ENCODE measurements at regions not wholly inside any gene's neighbourhood (a gene's known extent, or its start where the extent isn't known, plus 50 kb on each side); places are given as distances from the start of the nearest gene placed in this dataset.

DNA sequence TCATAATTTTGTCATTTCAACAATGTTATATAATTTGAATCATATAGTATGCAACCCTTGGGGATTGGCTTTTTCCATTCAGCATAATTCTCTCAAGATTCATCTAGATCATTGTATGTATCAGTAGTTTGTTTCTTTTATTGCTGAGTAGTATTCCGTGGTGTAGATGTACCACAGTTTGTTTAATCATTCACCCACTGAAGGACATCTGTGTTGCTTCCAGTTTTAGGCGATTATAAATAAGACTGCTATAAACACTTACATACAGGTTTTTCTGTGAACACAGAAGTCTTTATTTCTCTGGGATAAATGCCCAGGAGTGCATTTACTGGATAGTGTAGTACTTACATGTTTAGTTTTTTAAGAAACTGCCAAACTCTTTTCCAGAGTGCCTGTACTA is 374.1 kb downstream of the DEPDC1B start:
- no peak overlapping the region for H3K27ac Mint-ChIP-seq (ENCODE audit: low read depth, unreplicated experiment)
- intact Hi-C loops (cut with micrococcal nuclease): no loop called here
- TF ChIP-seq, protein P1, sequence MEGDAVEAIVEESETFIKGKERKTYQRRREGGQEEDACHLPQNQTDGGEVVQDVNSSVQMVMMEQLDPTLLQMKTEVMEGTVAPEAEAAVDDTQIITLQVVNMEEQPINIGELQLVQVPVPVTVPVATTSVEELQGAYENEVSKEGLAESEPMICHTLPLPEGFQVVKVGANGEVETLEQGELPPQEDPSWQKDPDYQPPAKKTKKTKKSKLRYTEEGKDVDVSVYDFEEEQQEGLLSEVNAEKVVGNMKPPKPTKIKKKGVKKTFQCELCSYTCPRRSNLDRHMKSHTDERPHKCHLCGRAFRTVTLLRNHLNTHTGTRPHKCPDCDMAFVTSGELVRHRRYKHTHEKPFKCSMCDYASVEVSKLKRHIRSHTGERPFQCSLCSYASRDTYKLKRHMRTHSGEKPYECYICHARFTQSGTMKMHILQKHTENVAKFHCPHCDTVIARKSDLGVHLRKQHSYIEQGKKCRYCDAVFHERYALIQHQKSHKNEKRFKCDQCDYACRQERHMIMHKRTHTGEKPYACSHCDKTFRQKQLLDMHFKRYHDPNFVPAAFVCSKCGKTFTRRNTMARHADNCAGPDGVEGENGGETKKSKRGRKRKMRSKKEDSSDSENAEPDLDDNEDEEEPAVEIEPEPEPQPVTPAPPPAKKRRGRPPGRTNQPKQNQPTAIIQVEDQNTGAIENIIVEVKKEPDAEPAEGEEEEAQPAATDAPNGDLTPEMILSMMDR (IDR thresholded peaks at IDR 0.05; ENCODE audit: unreplicated experiment): no peak
- POLR2A ChIA-PET: no interaction called here
- peaks cover 7% of the 10 kb centered on the region for H3K9me3 Mint-ChIP-seq (ENCODE audit: unreplicated experiment)
- CTCF ChIA-PET: no interaction called here
- H3K4me1 Mint-ChIP-seq (ENCODE audit: insufficient read depth, unreplicated experiment): no peaks in the 10 kb centered on the region
- no peak for DNase-seq (ENCODE audit: unreplicated experiment)
- no peaks in the 10 kb centered on the region for H3K36me3 Mint-ChIP-seq (ENCODE audit: insufficient read depth, unreplicated experiment)
- BruUV-seq (replicated peaks): no TSS peak
- H3K27me3 Mint-ChIP-seq (ENCODE audit: insufficient read depth, unreplicated experiment): peaks cover 58% of the 10 kb centered on the region
- H3K4me3 Mint-ChIP-seq (ENCODE audit: unreplicated experiment): no peak overlapping the region

DNA sequence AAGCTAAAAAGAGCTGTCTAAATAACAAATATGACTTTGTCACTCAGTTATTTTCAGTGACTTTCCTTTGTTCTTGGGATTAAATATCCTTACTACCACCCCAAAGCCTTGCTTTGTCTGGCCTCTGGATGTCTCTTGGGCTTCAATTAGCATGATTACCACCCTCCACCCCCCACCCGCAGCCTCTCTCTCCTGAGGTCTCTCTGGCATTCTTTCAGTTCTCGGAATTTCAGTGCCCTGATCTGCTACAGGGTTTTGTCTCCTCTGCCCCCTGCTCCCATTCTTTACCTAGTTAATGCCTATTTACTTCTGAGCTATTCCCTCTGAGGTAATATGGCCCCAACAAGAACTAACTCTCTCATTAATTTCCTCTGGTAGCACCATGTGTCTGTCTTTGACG is 376.4 kb downstream of the DEPDC1B start:
- CTCF ChIA-PET: interaction anchor here (0.6 kb wide), 1 partner anchor 19 kb away, joined by 3 read pairs; no protein-coding TSS in a partner anchor
- H3K9me3 Mint-ChIP-seq (ENCODE audit: unreplicated experiment): peaks cover 7% of the 10 kb centered on the region
- intact Hi-C loops (cut with micrococcal nuclease): no loop called here
- POLR2A ChIA-PET: interaction anchor here (0.6 kb wide), 1 partner anchor 129 kb away, joined by 3 read pairs; no protein-coding TSS in a partner anchor
- TF ChIP-seq, protein P1 (IDR thresholded peaks at IDR 0.05; ENCODE audit: unreplicated experiment): no peak
- peaks cover 47% of the 10 kb centered on the region for H3K27me3 Mint-ChIP-seq (ENCODE audit: insufficient read depth, unreplicated experiment)
- H3K4me3 Mint-ChIP-seq (ENCODE audit: unreplicated experiment): no peak overlapping the region
- no peak for DNase-seq (ENCODE audit: unreplicated experiment)
- no peaks in the 10 kb centered on the region for H3K36me3 Mint-ChIP-seq (ENCODE audit: insufficient read depth, unreplicated experiment)
- BruUV-seq (replicated peaks): no TSS peak
- H3K27ac Mint-ChIP-seq (ENCODE audit: low read depth, unreplicated experiment): no peak overlapping the region
- no peaks in the 10 kb centered on the region for H3K4me1 Mint-ChIP-seq (ENCODE audit: insufficient read depth, unreplicated experiment)

GRCh38 chr5:60312098-60312497 is 387.9 kb downstream of the DEPDC1B start:
- ChIA-PET CTCF (no interaction called here), POLR2A (no interaction called here)
- TF ChIP-seq, protein P1 (IDR thresholded peaks at IDR 0.05; ENCODE audit: unreplicated experiment): no peak
- DNase-seq (ENCODE audit: unreplicated experiment): no peak
- intact Hi-C loops (cut with micrococcal nuclease): no loop called here
- H3K27ac Mint-ChIP-seq (ENCODE audit: low read depth, unreplicated experiment): no peak overlapping the region
- no peaks in the 10 kb centered on the region for H3K36me3 Mint-ChIP-seq (ENCODE audit: insufficient read depth, unreplicated experiment)
- BruUV-seq (replicated peaks): no TSS peak
- peaks cover 64% of the 10 kb centered on the region for H3K27me3 Mint-ChIP-seq (ENCODE audit: insufficient read depth, unreplicated experiment)
- no peaks in the 10 kb centered on the region for H3K4me1 Mint-ChIP-seq (ENCODE audit: insufficient read depth, unreplicated experiment)
- no peak overlapping the region for H3K4me3 Mint-ChIP-seq (ENCODE audit: unreplicated experiment)
- peaks cover under 1% of the 10 kb centered on the region for H3K9me3 Mint-ChIP-seq (ENCODE audit: unreplicated experiment)

DNA sequence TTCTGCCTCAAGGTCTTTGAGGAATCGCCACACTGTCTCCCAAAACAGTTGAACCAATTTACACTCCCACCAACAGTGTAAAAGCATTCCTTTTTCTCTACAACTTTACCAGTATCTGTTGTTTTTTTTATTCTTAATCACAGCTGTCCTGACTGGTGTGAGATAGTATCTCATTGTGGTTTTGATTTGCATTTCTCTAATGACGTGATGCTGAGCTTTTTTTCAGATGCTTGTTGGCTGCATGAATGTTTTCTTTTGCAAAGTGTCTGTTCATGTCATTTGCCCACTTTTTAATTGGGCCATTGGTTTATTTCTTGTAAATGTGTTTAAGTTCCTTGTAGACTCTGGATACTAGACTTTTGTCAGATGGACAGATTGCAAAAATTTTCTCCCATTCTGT is 400.0 kb downstream of the DEPDC1B start:
- DNase-seq (ENCODE audit: unreplicated experiment): no peak
- no peaks in the 10 kb centered on the region for H3K9me3 Mint-ChIP-seq (ENCODE audit: unreplicated experiment)
- POLR2A ChIA-PET: no interaction called here
- no peak overlapping the region for H3K4me3 Mint-ChIP-seq (ENCODE audit: unreplicated experiment)
- H3K27me3 Mint-ChIP-seq (ENCODE audit: insufficient read depth, unreplicated experiment): peaks cover 81% of the 10 kb centered on the region
- intact Hi-C loops (cut with micrococcal nuclease): loop anchor here (5.0 kb wide), 1 partner anchor 287 kb away; no protein-coding TSS in a partner anchor
- CTCF ChIA-PET: interaction anchor here (0.6 kb wide), 1 partner anchor 36 kb away, joined by 3 read pairs; no protein-coding TSS in a partner anchor
- TF ChIP-seq, protein P1 (IDR thresholded peaks at IDR 0.05; ENCODE audit: unreplicated experiment): no peak
- no peaks in the 10 kb centered on the region for H3K36me3 Mint-ChIP-seq (ENCODE audit: insufficient read depth, unreplicated experiment)
- no peak overlapping the region for H3K27ac Mint-ChIP-seq (ENCODE audit: low read depth, unreplicated experiment)
- no peaks in the 10 kb centered on the region for H3K4me1 Mint-ChIP-seq (ENCODE audit: insufficient read depth, unreplicated experiment)
- no TSS peak for BruUV-seq (replicated peaks)

Measured in MCF 10A (cell line).